ENCODE measurements at regions not wholly inside any gene's neighbourhood (a gene's known extent, or its start where the extent isn't known, plus 50 kb on each side); places are given as distances from the start of the nearest gene placed in this dataset.

DNA sequence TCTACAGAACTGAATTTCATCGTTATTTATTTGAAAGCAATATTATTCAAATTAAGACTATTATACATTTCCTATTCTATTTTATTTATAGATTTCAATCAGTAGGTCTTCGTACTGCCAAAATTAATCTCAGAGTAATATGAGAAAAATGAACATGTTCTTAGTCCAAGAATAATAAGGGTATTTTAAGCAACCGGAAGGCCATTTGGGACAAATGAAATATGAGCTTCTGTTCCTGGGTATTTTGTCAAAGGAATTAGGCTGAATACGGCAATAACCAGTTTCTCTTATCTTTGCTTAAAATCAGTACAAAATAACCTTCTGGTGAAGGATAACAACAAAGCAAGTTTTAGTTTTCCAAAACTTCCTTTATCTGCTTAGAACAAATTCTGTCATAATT lies 410.3 kb upstream of the PRR16 start:
- no peak for TF ChIP-seq CTCF (conservative IDR thresholded peaks at IDR 0.05; ENCODE audit: low read length)
- TF ChIP-seq EZH2phosphoT487 (IDR thresholded peaks at IDR 0.05; ENCODE audit: borderline replicate concordance, low read depth, low read length) = no peak

Measured in OCI-LY7 (cell line).